ENCODE measurements at regions not wholly inside any gene's neighbourhood (a gene's known extent, or its start where the extent isn't known, plus 50 kb on each side); places are given as distances from the start of the nearest gene placed in this dataset.
"Not testable (repeated sequence)": the region's sequence is repeated elsewhere in the genome, so short reads cannot be mapped to it uniquely, and the experiment has no call there.

- DNase-seq, result no peak
These were observed 386.3 kb downstream of the TMEM121 start for GRCh38 chr14:105912641-105913180.

DNA sequence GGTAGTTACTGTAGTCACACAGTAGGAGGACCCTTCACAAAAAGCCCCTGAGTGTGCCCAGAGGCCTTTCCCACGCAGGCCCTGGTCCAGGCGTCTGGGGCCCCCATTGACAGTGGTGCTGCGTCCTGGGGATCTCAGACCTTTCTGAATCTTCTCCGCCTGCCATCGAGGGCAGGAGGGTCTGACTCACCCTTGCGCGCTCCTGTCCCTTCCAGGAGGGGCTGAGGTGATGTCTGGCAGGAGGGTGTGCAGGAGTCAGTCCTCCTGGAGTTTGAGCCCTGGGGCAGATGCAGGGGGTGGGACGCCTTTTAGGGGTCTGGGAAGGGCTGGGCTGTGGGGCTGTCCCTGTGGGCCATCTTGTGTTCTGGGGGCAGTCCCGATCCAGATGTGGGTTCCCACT lies 386.8 kb downstream of the TMEM121 start:
- DNase-seq, result no peak

- DNase-seq, result no peak
These were observed 387.5 kb downstream of the TMEM121 start for GRCh38 chr14:105913861-105914260.

- DNase-seq, result not testable (repeated sequence)
These were observed 387.9 kb downstream of the TMEM121 start for GRCh38 chr14:105914281-105914680.

DNA sequence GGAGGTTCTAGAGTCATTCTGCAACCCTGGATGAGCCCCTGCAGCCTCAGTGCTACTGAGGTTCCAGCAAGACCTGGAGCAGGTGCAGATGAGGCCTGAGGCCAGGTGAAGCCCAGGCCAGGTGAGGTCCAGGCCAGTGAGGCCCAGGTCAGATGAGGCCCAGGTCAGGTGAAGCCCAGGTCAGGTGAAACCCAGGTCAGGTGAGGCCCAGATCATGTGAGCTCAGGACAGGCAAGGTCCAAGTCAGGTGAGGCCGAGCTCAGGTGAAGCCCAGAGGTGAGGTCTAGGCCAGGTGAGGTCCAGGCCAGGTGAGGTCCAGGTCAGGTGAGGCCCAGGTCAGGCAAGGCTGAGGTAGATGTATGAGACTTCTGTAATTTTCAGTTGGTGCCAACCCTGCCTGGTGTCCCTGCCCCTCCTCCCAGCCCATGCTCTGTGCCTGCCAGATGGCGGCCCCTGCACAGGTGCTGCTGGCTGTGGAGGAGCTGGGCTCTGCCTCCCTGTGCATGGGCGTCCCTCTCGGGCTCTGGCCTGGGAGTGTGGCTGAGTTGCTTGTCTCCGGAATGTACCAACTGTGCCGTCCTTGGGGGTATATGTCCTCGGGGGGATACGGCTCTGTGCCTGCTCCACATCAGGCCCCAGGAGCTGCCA lies 388.5 kb downstream of the TMEM121 start:
- no peak for DNase-seq

DNA sequence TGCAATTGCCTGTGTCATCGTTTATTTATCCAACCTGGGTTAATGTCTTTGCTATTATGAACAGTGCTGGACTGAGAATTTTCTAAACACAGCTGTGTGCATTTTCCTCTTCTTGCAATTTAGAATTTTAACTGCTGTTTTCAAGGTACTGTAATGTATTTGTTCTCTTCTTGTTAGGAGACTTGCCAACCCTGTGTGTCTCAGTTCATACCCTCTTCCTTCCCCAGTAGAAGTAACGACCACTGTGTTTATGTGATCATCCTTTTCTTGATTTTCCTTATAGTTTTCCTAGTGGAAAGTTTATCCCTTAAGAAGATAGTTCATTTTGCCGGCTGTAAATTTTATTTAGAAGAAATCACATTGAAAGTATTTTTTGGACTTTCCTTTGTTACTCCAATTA lies 389.2 kb downstream of the TMEM121 start:
- not testable (repeated sequence) for DNase-seq

GRCh38 chr14:105917136-105917932 lies 391.0 kb downstream of the TMEM121 start:
- DNase-seq, result not testable (repeated sequence)

GRCh38 chr14:105917933-105918436 lies 391.6 kb downstream of the TMEM121 start:
- DNase-seq, result no peak

DNA sequence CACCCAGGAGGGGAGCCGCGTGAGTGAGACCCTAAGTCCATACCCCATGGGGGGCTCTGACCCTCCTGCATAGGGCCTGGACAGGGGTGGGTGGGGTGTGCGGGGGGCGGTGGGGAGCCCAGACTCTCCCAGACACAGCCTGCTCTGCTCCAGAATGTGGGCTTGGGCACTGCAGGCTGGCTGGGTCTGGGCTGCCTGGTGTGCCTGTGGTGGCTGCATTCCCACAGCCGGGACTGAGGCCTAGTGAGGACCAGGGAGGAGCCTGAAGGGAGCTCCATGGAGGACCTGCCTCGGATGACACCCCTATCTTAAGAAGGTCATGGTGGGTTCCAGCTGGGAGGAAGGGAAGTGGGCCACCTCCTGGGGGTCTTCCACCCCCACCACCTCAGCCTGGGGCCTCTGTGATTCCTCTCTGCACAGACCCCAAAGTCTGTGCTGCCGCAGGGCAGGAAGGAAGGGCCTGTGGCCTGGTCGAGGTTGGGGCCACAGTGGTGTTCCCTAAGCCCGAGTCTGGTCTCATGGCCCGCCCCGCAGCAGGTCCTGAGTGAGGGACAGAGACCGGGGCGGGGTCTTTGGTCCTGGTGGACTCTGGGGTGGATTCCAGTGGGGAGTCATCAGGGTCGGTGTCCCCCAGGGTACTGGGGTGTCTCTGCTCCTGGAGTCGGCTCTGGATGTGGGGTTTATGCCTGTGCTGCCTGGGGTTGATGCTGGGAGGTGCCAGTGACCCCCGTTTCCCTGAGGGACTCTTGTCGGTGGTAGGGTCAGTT lies 392.3 kb downstream of the TMEM121 start:
- DNase-seq, result no peak

DNA sequence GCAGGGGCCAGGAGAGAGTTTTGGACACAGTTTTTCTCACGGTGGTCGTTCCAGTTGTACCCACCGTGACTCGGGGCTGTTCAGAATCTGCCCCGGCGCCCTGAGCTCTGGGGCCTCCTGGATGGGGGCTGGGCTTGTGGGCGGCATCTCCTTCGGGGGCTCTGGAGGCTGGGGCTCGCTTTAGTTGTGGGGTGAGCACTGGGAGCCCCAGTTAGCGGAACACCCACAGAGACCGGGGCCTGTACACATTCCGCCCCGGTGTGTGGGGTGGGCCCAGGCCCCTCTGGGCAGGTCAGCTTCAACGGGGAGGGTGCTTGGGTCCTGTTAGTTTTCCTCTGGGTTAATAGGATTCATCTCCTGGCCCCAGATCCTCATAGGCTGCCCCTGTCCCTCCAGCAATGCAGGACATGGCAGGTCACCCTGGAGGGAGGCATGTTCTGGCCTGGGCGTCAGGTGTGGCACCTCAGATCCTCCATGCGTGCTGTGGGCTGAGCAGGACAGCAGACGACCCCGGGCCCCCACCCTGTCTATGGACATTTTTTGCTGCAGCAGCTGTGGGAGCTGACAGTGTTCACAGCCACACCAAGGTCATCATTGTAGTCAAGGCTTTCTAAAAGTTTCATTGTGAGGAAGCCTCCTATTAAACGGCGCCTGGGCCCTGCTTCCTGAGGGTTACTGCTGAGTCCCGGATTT lies 393.2 kb downstream of the TMEM121 start:
- DNase-seq, result no peak

DNA sequence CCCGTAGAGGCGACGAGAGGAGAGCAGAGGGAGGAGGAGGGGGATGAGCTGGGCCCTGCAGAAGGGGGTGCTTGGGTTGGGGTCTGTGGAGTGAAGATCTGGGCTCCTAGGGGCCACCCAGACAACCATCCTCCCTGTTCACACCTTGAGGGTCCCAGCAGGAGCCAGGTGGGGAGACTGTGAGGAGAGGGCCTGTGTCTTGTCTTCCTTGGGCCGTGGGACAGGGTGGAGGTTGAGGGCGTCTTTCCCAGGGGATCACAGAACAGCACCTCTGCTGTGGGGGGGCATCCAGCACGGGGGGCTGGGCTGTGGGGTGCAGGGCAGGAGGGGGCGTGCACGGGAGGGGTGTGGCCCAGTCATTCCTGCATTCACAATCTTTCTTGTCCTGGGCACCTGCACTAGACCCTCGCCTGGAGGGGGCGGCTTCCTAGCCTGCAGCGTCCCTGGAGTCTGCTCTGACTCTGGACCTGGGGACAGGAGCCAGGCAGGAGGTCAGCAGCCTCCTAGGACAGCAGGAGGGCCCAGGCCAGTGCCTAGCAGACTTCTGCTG lies 393.8 kb downstream of the TMEM121 start:
- DNase-seq, result not testable (repeated sequence)

DNA sequence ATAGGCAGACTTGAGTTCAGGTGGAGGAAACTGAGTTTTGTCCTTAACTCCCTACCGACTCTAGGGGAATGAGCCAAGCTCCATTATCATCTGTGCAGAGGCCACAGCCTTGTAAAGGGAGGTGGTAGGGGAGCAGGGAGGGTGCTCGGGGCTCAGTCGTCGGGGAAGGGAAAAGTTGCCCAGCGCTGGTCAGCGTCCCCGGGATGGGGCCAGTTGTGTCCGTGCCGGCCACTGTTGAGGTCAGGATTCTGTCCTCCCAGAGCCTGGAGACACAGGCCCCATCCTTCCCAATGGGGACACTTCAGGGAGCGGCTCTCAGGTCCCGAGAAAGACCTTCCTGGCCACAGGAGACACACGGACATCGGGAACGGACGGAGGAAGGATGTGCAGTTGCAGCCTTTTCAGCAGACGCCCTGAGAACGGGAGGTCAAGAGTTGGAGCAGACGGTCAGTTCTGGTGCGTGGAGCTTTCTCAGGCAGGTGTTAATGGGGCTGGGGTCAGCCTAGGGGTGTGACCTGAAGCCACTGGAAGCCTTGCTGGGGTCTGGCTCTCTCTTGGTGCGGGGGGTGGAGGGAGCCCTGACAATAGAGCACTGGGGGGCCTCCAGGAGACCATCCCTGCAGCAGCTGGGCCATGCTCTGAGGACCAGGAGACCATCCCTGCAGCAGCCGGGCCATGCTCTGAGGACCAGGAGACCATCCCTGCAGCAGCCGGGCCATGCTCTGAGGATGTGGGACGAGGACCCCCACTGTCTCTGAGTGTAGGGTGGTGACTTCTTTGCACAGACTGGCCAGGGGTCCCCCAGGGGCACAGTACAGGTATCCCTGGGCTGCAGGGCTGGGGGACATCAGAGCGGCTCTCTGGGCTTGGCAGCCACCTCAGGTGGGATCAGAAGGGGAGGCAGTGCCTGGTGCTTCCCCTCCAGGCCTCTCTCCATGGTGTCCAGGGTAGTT lies 394.7 kb downstream of the TMEM121 start:
- not testable (repeated sequence) for DNase-seq

GRCh38 chr14:105921781-105922180 lies 395.4 kb downstream of the TMEM121 start:
- not testable (repeated sequence) for DNase-seq

DNA sequence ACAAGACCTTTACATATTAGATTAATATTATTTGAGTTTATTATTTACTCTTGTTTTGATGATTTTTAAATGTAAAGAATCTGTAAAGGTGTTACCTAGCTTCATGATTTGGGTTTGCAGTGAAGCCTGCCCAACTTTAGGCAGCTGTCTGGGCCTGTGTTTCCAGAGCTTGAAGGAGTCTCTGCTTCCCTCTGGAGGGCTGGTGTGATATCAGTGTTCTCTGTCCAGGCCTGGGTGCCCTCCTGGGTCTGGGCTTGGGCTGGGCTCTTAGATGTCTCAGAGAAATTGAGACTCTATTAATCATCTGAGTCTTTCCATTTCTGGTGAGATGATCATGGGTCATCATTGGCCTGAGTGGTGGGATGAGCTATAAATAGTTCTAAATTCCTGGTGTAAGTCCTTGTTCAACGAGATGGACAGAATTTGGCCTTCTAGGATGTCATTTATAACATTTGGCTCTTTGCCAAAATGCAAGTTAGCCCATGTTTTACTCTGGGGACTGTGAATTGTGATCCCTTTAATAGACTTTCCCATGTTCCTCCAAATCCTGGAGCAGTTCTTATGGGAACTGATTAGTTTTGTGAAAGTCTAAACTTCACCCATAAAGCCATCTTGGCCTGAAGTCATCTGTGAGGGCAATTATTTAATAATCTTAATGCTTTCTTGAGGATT lies 397.3 kb downstream of the TMEM121 start:
- DNase-seq, result not testable (repeated sequence)

- no peak for DNase-seq
These were observed 398.7 kb downstream of the TMEM121 start for GRCh38 chr14:105924951-105925591.

- DNase-seq, result no peak
These were observed 399.4 kb downstream of the TMEM121 start for GRCh38 chr14:105925615-105926372.

GRCh38 chr14:105926373-105927095 lies 400.2 kb downstream of the TMEM121 start:
- DNase-seq, result no peak
